ENCODE measurements at regions not wholly inside any gene's neighbourhood (a gene's known extent, or its start where the extent isn't known, plus 50 kb on each side); places are given as distances from the start of the nearest gene placed in this dataset.

GRCh38 chr11:81104051-81104450 is 1629.6 kb downstream of the FAM181B start:
- Histone ChIP-seq H3K36me3 (replicated peaks in 1 of 2; ENCODE audit: control insufficient read depth in 2 of 2, insufficient read depth in 2 of 2, low read length in 2 of 2) (no peaks in the 10 kb centered on the region), H2BK120ac (ENCODE audit: low read depth, low read length) (no peak overlapping the region), H3K14ac (ENCODE audit: low read length) (no peak overlapping the region), H4K8ac (ENCODE audit: low read depth, low read length) (no peak overlapping the region), H3K27me3 (ENCODE audit: control insufficient read depth in 3 of 3, insufficient read depth in 3 of 3, low read depth in 1 of 3, low read length in 3 of 3) (no peaks in the 10 kb centered on the region), H2BK12ac (ENCODE audit: low read length) (no peak overlapping the region), H3K9ac (ENCODE audit: low read depth, low read length, poor library complexity) (no peak overlapping the region), H3K4me3 (ENCODE audit: low read length in 2 of 2) (no peak overlapping the region), H2BK5ac (ENCODE audit: low read length) (no peak overlapping the region), H3K23ac (ENCODE audit: low read depth, low read length, poor library complexity) (no peak overlapping the region), H3K4ac (ENCODE audit: low read length) (no peak overlapping the region), H3K27ac (replicated peaks; ENCODE audit: low read length) (no peak overlapping the region), H3K9me3 (replicated peaks in 1 of 2; ENCODE audit: control insufficient read depth in 2 of 2, insufficient read depth in 1 of 2, low read depth in 1 of 2, low read length in 2 of 2) (no peaks in the 10 kb centered on the region), H3K4me2 (ENCODE audit: insufficient read depth, low read length, poor library complexity, severe bottlenecking) (no peak overlapping the region), H3K79me1 (ENCODE audit: low read depth, low read length) (no peaks in the 10 kb centered on the region), H2AK5ac (ENCODE audit: low read depth, low read length) (no peak overlapping the region), H3K18ac (ENCODE audit: low read length) (no peak overlapping the region), H2BK15ac (ENCODE audit: low read length) (no peak overlapping the region), H2AFZ (ENCODE audit: low read length) (no peak overlapping the region), H3K4me1 (ENCODE audit: control insufficient read depth in 2 of 2, insufficient read depth in 1 of 2, low read depth in 1 of 2, low read length in 2 of 2) (no peaks in the 10 kb centered on the region), H4K91ac (ENCODE audit: low read depth, low read length, poor library complexity) (no peak overlapping the region)
- DNase-seq (ENCODE audit: low spot score), result no peak
- no CpG with 5 or more reads among the region's 5 CpGs for WGBS, 2 donors (ENCODE audit: extremely low coverage in 2 of 2, insufficient read length in 2 of 2, insufficient replicate concordance in 1 of 2)

DNA sequence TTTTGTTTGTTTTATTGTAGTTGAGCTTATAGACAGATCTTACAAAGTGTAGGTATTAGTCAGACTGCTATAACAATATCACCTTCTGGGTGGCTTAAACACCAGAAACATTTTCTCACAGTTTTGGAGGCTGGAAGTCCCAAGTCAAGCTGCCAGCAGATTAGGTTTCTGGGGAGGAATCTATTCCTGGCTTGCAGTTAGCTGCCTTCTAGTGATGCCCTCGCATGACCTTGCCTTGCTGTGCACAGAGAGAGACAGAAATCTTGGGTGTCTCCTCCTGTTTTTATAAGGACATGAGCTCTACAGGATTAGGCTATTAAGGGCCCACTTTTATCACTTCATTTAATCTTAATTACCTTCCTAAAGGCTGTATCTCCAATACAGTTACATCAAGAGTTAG is 1635.2 kb downstream of the FAM181B start:
- no peaks in the 10 kb centered on the region for H3K9me3 ChIP-seq (replicated peaks in 1 of 2; ENCODE audit: control insufficient read depth in 2 of 2, insufficient read depth in 1 of 2, low read depth in 1 of 2, low read length in 2 of 2)
- H2AFZ ChIP-seq (ENCODE audit: low read length), result no peak overlapping the region
- WGBS, 2 donors (ENCODE audit: extremely low coverage in 2 of 2, insufficient read length in 2 of 2, insufficient replicate concordance in 1 of 2), result no CpG with 5 or more reads among the region's 1 CpG
- H3K18ac ChIP-seq (ENCODE audit: low read length), result no peak overlapping the region
- no peak for DNase-seq (ENCODE audit: low spot score)
- no peaks in the 10 kb centered on the region for H3K36me3 ChIP-seq (replicated peaks in 1 of 2; ENCODE audit: control insufficient read depth in 2 of 2, insufficient read depth in 2 of 2, low read length in 2 of 2)
- no peak overlapping the region for H4K91ac ChIP-seq (ENCODE audit: low read depth, low read length, poor library complexity)
- H3K4me3 ChIP-seq (ENCODE audit: low read length in 2 of 2), result no peak overlapping the region
- no peak overlapping the region for H2BK15ac ChIP-seq (ENCODE audit: low read length)
- no peak overlapping the region for H3K23ac ChIP-seq (ENCODE audit: low read depth, low read length, poor library complexity)
- H3K4me1 ChIP-seq (ENCODE audit: control insufficient read depth in 2 of 2, insufficient read depth in 1 of 2, low read depth in 1 of 2, low read length in 2 of 2), result no peaks in the 10 kb centered on the region
- no peak overlapping the region for H3K4ac ChIP-seq (ENCODE audit: low read length)
- no peak overlapping the region for H2BK5ac ChIP-seq (ENCODE audit: low read length)
- no peak overlapping the region for H3K4me2 ChIP-seq (ENCODE audit: insufficient read depth, low read length, poor library complexity, severe bottlenecking)
- no peaks in the 10 kb centered on the region for H3K79me1 ChIP-seq (ENCODE audit: low read depth, low read length)
- no peak overlapping the region for H3K27ac ChIP-seq (replicated peaks; ENCODE audit: low read length)
- no peaks in the 10 kb centered on the region for H3K27me3 ChIP-seq (ENCODE audit: control insufficient read depth in 3 of 3, insufficient read depth in 3 of 3, low read depth in 1 of 3, low read length in 3 of 3)
- H3K9ac ChIP-seq (ENCODE audit: low read depth, low read length, poor library complexity), result no peak overlapping the region
- H2BK120ac ChIP-seq (ENCODE audit: low read depth, low read length), result no peak overlapping the region
- no peak overlapping the region for H2AK5ac ChIP-seq (ENCODE audit: low read depth, low read length)
- H3K14ac ChIP-seq (ENCODE audit: low read length), result no peak overlapping the region
- H2BK12ac ChIP-seq (ENCODE audit: low read length), result no peak overlapping the region
- H4K8ac ChIP-seq (ENCODE audit: low read depth, low read length), result no peak overlapping the region

GRCh38 chr11:81092522-81092921 is 1641.1 kb downstream of the FAM181B start:
- Histone ChIP-seq H3K23ac (ENCODE audit: low read depth, low read length, poor library complexity) (no peak overlapping the region), H3K14ac (ENCODE audit: low read length) (no peak overlapping the region), H3K4me1 (ENCODE audit: control insufficient read depth in 2 of 2, insufficient read depth in 1 of 2, low read depth in 1 of 2, low read length in 2 of 2) (no peaks in the 10 kb centered on the region), H4K8ac (ENCODE audit: low read depth, low read length) (no peak overlapping the region), H3K4me3 (ENCODE audit: low read length in 2 of 2) (no peak overlapping the region), H2BK12ac (ENCODE audit: low read length) (no peak overlapping the region), H3K27me3 (ENCODE audit: control insufficient read depth in 3 of 3, insufficient read depth in 3 of 3, low read depth in 1 of 3, low read length in 3 of 3) (no peaks in the 10 kb centered on the region), H3K9ac (ENCODE audit: low read depth, low read length, poor library complexity) (no peak overlapping the region), H2AFZ (ENCODE audit: low read length) (no peak overlapping the region), H2AK5ac (ENCODE audit: low read depth, low read length) (no peak overlapping the region), H2BK15ac (ENCODE audit: low read length) (no peak overlapping the region), H3K4ac (ENCODE audit: low read length) (no peak overlapping the region), H2BK5ac (ENCODE audit: low read length) (no peak overlapping the region), H3K79me1 (ENCODE audit: low read depth, low read length) (no peaks in the 10 kb centered on the region), H3K36me3 (replicated peaks in 1 of 2; ENCODE audit: control insufficient read depth in 2 of 2, insufficient read depth in 2 of 2, low read length in 2 of 2) (no peaks in the 10 kb centered on the region), H3K18ac (ENCODE audit: low read length) (no peak overlapping the region), H3K4me2 (ENCODE audit: insufficient read depth, low read length, poor library complexity, severe bottlenecking) (no peak overlapping the region), H2BK120ac (ENCODE audit: low read depth, low read length) (no peak overlapping the region), H3K9me3 (replicated peaks in 1 of 2; ENCODE audit: control insufficient read depth in 2 of 2, insufficient read depth in 1 of 2, low read depth in 1 of 2, low read length in 2 of 2) (no peaks in the 10 kb centered on the region), H4K91ac (ENCODE audit: low read depth, low read length, poor library complexity) (no peak overlapping the region), H3K27ac (replicated peaks; ENCODE audit: low read length) (no peak overlapping the region)
- no peak for DNase-seq (ENCODE audit: low spot score)

GRCh38 chr11:81089242-81089641 is 1644.4 kb downstream of the FAM181B start:
- Histone ChIP-seq H3K4me2 (ENCODE audit: insufficient read depth, low read length, poor library complexity, severe bottlenecking) (no peak overlapping the region), H3K23ac (ENCODE audit: low read depth, low read length, poor library complexity) (no peak overlapping the region)

More at GRCh38 chr11:81089242-81089641, 1644.4 kb downstream of the FAM181B start:
- Histone ChIP-seq H3K4me1 (ENCODE audit: control insufficient read depth in 2 of 2, insufficient read depth in 1 of 2, low read depth in 1 of 2, low read length in 2 of 2) (no peaks in the 10 kb centered on the region), H3K36me3 (replicated peaks in 1 of 2; ENCODE audit: control insufficient read depth in 2 of 2, insufficient read depth in 2 of 2, low read length in 2 of 2) (no peaks in the 10 kb centered on the region), H2BK15ac (ENCODE audit: low read length) (no peak overlapping the region), H3K27ac (replicated peaks; ENCODE audit: low read length) (no peak overlapping the region), H2AK5ac (ENCODE audit: low read depth, low read length) (no peak overlapping the region), H3K27me3 (ENCODE audit: control insufficient read depth in 3 of 3, insufficient read depth in 3 of 3, low read depth in 1 of 3, low read length in 3 of 3) (no peaks in the 10 kb centered on the region), H2BK5ac (ENCODE audit: low read length) (no peak overlapping the region), H2BK120ac (ENCODE audit: low read depth, low read length) (no peak overlapping the region), H4K8ac (ENCODE audit: low read depth, low read length) (no peak overlapping the region), H3K79me1 (ENCODE audit: low read depth, low read length) (no peaks in the 10 kb centered on the region), H3K4ac (ENCODE audit: low read length) (no peak overlapping the region), H4K91ac (ENCODE audit: low read depth, low read length, poor library complexity) (no peak overlapping the region), H2BK12ac (ENCODE audit: low read length) (no peak overlapping the region), H2AFZ (ENCODE audit: low read length) (no peak overlapping the region), H3K18ac (ENCODE audit: low read length) (no peak overlapping the region), H3K14ac (ENCODE audit: low read length) (no peak overlapping the region), H3K4me3 (ENCODE audit: low read length in 2 of 2) (no peak overlapping the region), H3K9ac (ENCODE audit: low read depth, low read length, poor library complexity) (no peak overlapping the region), H3K9me3 (replicated peaks in 1 of 2; ENCODE audit: control insufficient read depth in 2 of 2, insufficient read depth in 1 of 2, low read depth in 1 of 2, low read length in 2 of 2) (no peaks in the 10 kb centered on the region)
- no peak for DNase-seq (ENCODE audit: low spot score)
- WGBS, 2 donors (ENCODE audit: extremely low coverage in 2 of 2, insufficient read length in 2 of 2, insufficient replicate concordance in 1 of 2), result no CpG with 5 or more reads among the region's 4 CpGs
